ENCODE measurements at regions not wholly inside any gene's neighbourhood (a gene's known extent, or its start where the extent isn't known, plus 50 kb on each side); places are given as distances from the start of the nearest gene placed in this dataset.

GRCh38 chr15:97561529-97561928, 399.0 kb upstream of the ARRDC4 start:
- no peak for DNase-seq

- DNase-seq = no peak
Observed at GRCh38 chr15:97563516-97563915, 397.0 kb upstream of the ARRDC4 start.

- no peak for DNase-seq
Observed at GRCh38 chr15:97566961-97567360, 393.5 kb upstream of the ARRDC4 start.

GRCh38 chr15:97567411-97567810, 393.1 kb upstream of the ARRDC4 start:
- DNase-seq = no peak

GRCh38 chr15:97576929-97577645, 383.4 kb upstream of the ARRDC4 start:
- no peak for DNase-seq

- no peak for DNase-seq
Observed at GRCh38 chr15:97585408-97585807, 375.1 kb upstream of the ARRDC4 start.

- DNase-seq = no peak
Observed at GRCh38 chr15:97592778-97593177, 367.7 kb upstream of the ARRDC4 start.

- no peak for DNase-seq
Observed at GRCh38 chr15:97597801-97598200, 362.7 kb upstream of the ARRDC4 start.

GRCh38 chr15:97598353-97598798, 362.1 kb upstream of the ARRDC4 start:
- DNase-seq = no peak

GRCh38 chr15:97600190-97600589, 360.3 kb upstream of the ARRDC4 start:
- no peak for DNase-seq

GRCh38 chr15:97604677-97605076, 355.8 kb upstream of the ARRDC4 start:
- DNase-seq = no peak

- DNase-seq = no peak
Observed at GRCh38 chr15:97615114-97615513, 345.4 kb upstream of the ARRDC4 start.

- DNase-seq = no peak
Observed at GRCh38 chr15:97623091-97623661, 337.3 kb upstream of the ARRDC4 start.

GRCh38 chr15:97627634-97628033, 332.9 kb upstream of the ARRDC4 start:
- DNase-seq = no peak

GRCh38 chr15:97645758-97646157, 314.7 kb upstream of the ARRDC4 start:
- DNase-seq = no peak

GRCh38 chr15:97648728-97649127, 311.8 kb upstream of the ARRDC4 start:
- DNase-seq = no peak

GRCh38 chr15:97652041-97652440, 308.5 kb upstream of the ARRDC4 start:
- no peak for DNase-seq

GRCh38 chr15:97652700-97653167, 307.8 kb upstream of the ARRDC4 start:
- no peak for DNase-seq

- no peak for DNase-seq
Observed at GRCh38 chr15:97653896-97654295, 306.6 kb upstream of the ARRDC4 start.

- DNase-seq = no peak
Observed at GRCh38 chr15:97654481-97655076, 305.9 kb upstream of the ARRDC4 start.

- DNase-seq = no peak
Observed at GRCh38 chr15:97661796-97662195, 298.7 kb upstream of the ARRDC4 start.

GRCh38 chr15:97672586-97672985, 287.9 kb upstream of the ARRDC4 start:
- DNase-seq = no peak

GRCh38 chr15:97678656-97679055, 281.8 kb upstream of the ARRDC4 start:
- DNase-seq = no peak

- DNase-seq = no peak
Observed at GRCh38 chr15:97679106-97679688, 281.3 kb upstream of the ARRDC4 start.
